IMR-90 (cell line): ENCODE measurements at regions not wholly inside any gene's neighbourhood (a gene's known extent, or its start where the extent isn't known, plus 50 kb on each side); places are given as distances from the start of the nearest gene placed in this dataset.

Experiments used
- CEBPB ChIP-seq: IDR thresholded peaks from 2 replicates; pipeline ENCODE4 v1.6.1; 2012; ENCODE audit warnings: low read depth, low read length, improper control_type of control experiment
- CHD1 ChIP-seq: IDR thresholded peaks from 2 replicates; pipeline ENCODE4 v1.6.1; 2012; ENCODE audit warnings: low read depth, low read length, improper control_type of control experiment
- CTCF ChIP-seq: conservative IDR thresholded peaks from 2 replicates; pipeline ENCODE4 v1.5.1; 2012; ENCODE audit warnings: mild to moderate bottlenecking, low read depth, low read length, improper control_type of control experiment
- FOS ChIP-seq: fragments of 150-350 bp; IDR thresholded peaks from 2 replicates; pipeline ENCODE4 v1.6.1; 2016; ENCODE audit warnings: low read depth, low read length
- MXI1 ChIP-seq: IDR thresholded peaks from 2 replicates; pipeline ENCODE4 v1.6.1; 2012; ENCODE audit warnings: low read depth, mild to moderate bottlenecking, low read length, moderate library complexity, borderline replicate concordance
- POLR2A ChIP-seq: IDR thresholded peaks from 2 replicates; pipeline ENCODE4 v1.6.1; 2012; ENCODE audit warnings: mild to moderate bottlenecking, low read depth, low read length
- RAD21 ChIP-seq: IDR thresholded peaks from 2 replicates; pipeline ENCODE4 v1.6.1; 2012; ENCODE audit warnings: low read length, improper control_type of control experiment
- RCOR1 ChIP-seq: IDR thresholded peaks from 2 replicates; pipeline ENCODE4 v1.6.1; 2012; ENCODE audit warnings: mild to moderate bottlenecking, low read length, improper control_type of control experiment; ENCODE audit not compliant: insufficient replicate concordance
- USF2 ChIP-seq: fragments of 150-350 bp; IDR thresholded peaks from 2 replicates; pipeline ENCODE4 v1.6.1; 2017; ENCODE audit warnings: mild to moderate bottlenecking, antibody characterized with exemption, low read length, low read depth

GRCh38 chr5:56321236-56321881 is 88.2 kb upstream of the ANKRD55 start:
- no peak for TF ChIP-seq USF2
- no peak for TF ChIP-seq CTCF
- TF ChIP-seq RCOR1, result no peak
- TF ChIP-seq CEBPB, result no peak
- no peak for TF ChIP-seq POLR2A
- no peak for TF ChIP-seq MXI1
- TF ChIP-seq FOS, result no peak
- no peak for TF ChIP-seq RAD21
- TF ChIP-seq CHD1, result no peak
